MG63 (cell line): ENCODE measurements at regions not wholly inside any gene's neighbourhood (a gene's known extent, or its start where the extent isn't known, plus 50 kb on each side); places are given as distances from the start of the nearest gene placed in this dataset.
"Not testable (repeated sequence)": the region's sequence is repeated elsewhere in the genome, so short reads cannot be mapped to it uniquely, and the experiment has no call there.

ENCODE experiments used
- DNase-seq: peaks from one replicate; pipeline ENCODE4 v3.0.0-alpha.2; 2020
- H3K27me3 ChIP-seq: fragments of 250-450 bp; sonication (Bioruptor Pico); 2 replicates; pipeline ENCODE4 v1.5.1; 2020; ENCODE audit warnings: mild to moderate bottlenecking, moderate library complexity
- H3K36me3 ChIP-seq: fragments of 250-450 bp; sonication (Bioruptor Pico); 2 replicates; pipeline ENCODE4 v1.5.1; 2020; ENCODE audit warnings: mild to moderate bottlenecking, moderate library complexity
- H3K4me3 ChIP-seq: fragments of 250-450 bp; sonication (Bioruptor Pico); 2 replicates; pipeline ENCODE4 v1.5.1; 2020; ENCODE audit warnings: mild to moderate bottlenecking, moderate library complexity
- H3K9me3 ChIP-seq: fragments of 250-450 bp; sonication (Bioruptor Pico); 2 replicates; pipeline ENCODE4 v1.5.1; 2020; ENCODE audit warnings: mild to moderate bottlenecking, moderate library complexity

GRCh38 chr12:63013302-63013701, 78.4 kb upstream of the PPM1H start:
- H3K36me3 ChIP-seq = no peaks in the 10 kb centered on the region
- H3K9me3 ChIP-seq = no peaks in the 10 kb centered on the region
- no peak overlapping the region for H3K4me3 ChIP-seq
- H3K27me3 ChIP-seq = no peaks in the 10 kb centered on the region
- DNase-seq = no peak

GRCh38 chr12:63010698-63011097, 75.7 kb upstream of the PPM1H start:
- DNase-seq = no peak
- Histone ChIP-seq H3K9me3 (no peaks in the 10 kb centered on the region), H3K27me3 (no peaks in the 10 kb centered on the region), H3K36me3 (no peaks in the 10 kb centered on the region), H3K4me3 (no peak overlapping the region)

GRCh38 chr12:63008372-63008771, 73.4 kb upstream of the PPM1H start:
- no peaks in the 10 kb centered on the region for H3K27me3 ChIP-seq
- no peaks in the 10 kb centered on the region for H3K9me3 ChIP-seq
- no peak for DNase-seq
- H3K4me3 ChIP-seq = no peak overlapping the region
- H3K36me3 ChIP-seq = no peaks in the 10 kb centered on the region

GRCh38 chr12:63007726-63008125, 72.8 kb upstream of the PPM1H start:
- Histone ChIP-seq H3K36me3 (no peaks in the 10 kb centered on the region), H3K9me3 (no peaks in the 10 kb centered on the region), H3K4me3 (no peak overlapping the region), H3K27me3 (no peaks in the 10 kb centered on the region)
- no peak for DNase-seq

GRCh38 chr12:63006536-63006935, 71.6 kb upstream of the PPM1H start:
- DNase-seq = no peak
- Histone ChIP-seq H3K4me3 (no peak overlapping the region), H3K36me3 (no peaks in the 10 kb centered on the region), H3K27me3 (no peaks in the 10 kb centered on the region), H3K9me3 (peaks cover 2% of the 10 kb centered on the region; the same call in 1 of the 2 replicates)

GRCh38 chr12:63005382-63005781, 70.4 kb upstream of the PPM1H start:
- Histone ChIP-seq H3K27me3 (no peaks in the 10 kb centered on the region), H3K36me3 (no peaks in the 10 kb centered on the region), H3K4me3 (no peak overlapping the region), H3K9me3 (peaks cover 2% of the 10 kb centered on the region; the same call in 1 of the 2 replicates)
- no peak for DNase-seq

- Histone ChIP-seq H3K36me3 (no peaks in the 10 kb centered on the region), H3K4me3 (no peak overlapping the region), H3K9me3 (peaks cover 2% of the 10 kb centered on the region; the same call in 1 of the 2 replicates), H3K27me3 (no peaks in the 10 kb centered on the region)
- no peak for DNase-seq
These were observed 68.4 kb upstream of the PPM1H start for GRCh38 chr12:63003223-63003819.

GRCh38 chr12:63002059-63002458, 67.1 kb upstream of the PPM1H start:
- H3K9me3 ChIP-seq, H3K4me3 ChIP-seq, H3K27me3 ChIP-seq, H3K36me3 ChIP-seq, DNase-seq: not testable (repeated sequence)

- Histone ChIP-seq H3K27me3 (no peaks in the 10 kb centered on the region), H3K36me3 (no peaks in the 10 kb centered on the region), H3K9me3 (peaks cover 2% of the 10 kb centered on the region; the same call in 1 of the 2 replicates), H3K4me3 (no peak overlapping the region)
- no peak for DNase-seq
These were observed 63.5 kb upstream of the PPM1H start for GRCh38 chr12:62998454-62998853.

- H3K27me3 ChIP-seq = no peaks in the 10 kb centered on the region
- H3K36me3 ChIP-seq = no peaks in the 10 kb centered on the region
- H3K9me3 ChIP-seq = no peaks in the 10 kb centered on the region
- no peak for DNase-seq
- H3K4me3 ChIP-seq = no peak overlapping the region
These were observed 60.1 kb upstream of the PPM1H start for GRCh38 chr12:62995097-62995496.

- H3K27me3 ChIP-seq = no peaks in the 10 kb centered on the region
- no peaks in the 10 kb centered on the region for H3K36me3 ChIP-seq
- H3K9me3 ChIP-seq = no peaks in the 10 kb centered on the region
- DNase-seq = no peak
- no peak overlapping the region for H3K4me3 ChIP-seq
These were observed 51.9 kb upstream of the PPM1H start for GRCh38 chr12:62986844-62987243.
